Ectodermal cell (in vitro differentiated cells): ENCODE measurements at regions not wholly inside any gene's neighbourhood (a gene's known extent, or its start where the extent isn't known, plus 50 kb on each side); places are given as distances from the start of the nearest gene placed in this dataset.

Experiments used
- H3K27ac ChIP-seq: 2 replicates; pipeline ENCODE4 v1.7.0; 2013; ENCODE audit warnings: mild to moderate bottlenecking, low read depth, low read length; ENCODE audit not compliant: insufficient read depth, poor library complexity, severe bottlenecking
- H3K27me3 ChIP-seq: 2 replicates; pipeline ENCODE4 v1.7.0; 2013; ENCODE audit warnings: mild to moderate bottlenecking, low read length; ENCODE audit not compliant: insufficient read depth, control insufficient read depth, poor library complexity, severe bottlenecking
- H3K36me3 ChIP-seq: one replicate; pipeline ENCODE4 v1.7.0; 2013; ENCODE audit warnings: low read length; ENCODE audit not compliant: control insufficient read depth, insufficient read depth
- H3K4me1 ChIP-seq: one replicate; pipeline ENCODE4 v1.7.0; 2013; ENCODE audit warnings: low read length; ENCODE audit not compliant: control insufficient read depth, insufficient read depth
- H3K4me3 ChIP-seq: 2 replicates; pipeline ENCODE4 v1.7.0; 2013; ENCODE audit warnings: low read depth, low read length, control low read depth; ENCODE audit not compliant: insufficient read depth
- H3K9me3 ChIP-seq: 2 replicates; pipeline ENCODE4 v1.7.0; 2013; ENCODE audit warnings: mild to moderate bottlenecking, low read length, moderate library complexity; ENCODE audit not compliant: control insufficient read depth
- WGBS, 2 experiments: methylation state at CpG; one replicate each; pipeline ENCODE4 v1.1.7; 2013; ENCODE audit warnings: missing lambda C conversion rate in 2 of 2; 5-methylcytosine and 5-hydroxymethylcytosine counted together

DNA sequence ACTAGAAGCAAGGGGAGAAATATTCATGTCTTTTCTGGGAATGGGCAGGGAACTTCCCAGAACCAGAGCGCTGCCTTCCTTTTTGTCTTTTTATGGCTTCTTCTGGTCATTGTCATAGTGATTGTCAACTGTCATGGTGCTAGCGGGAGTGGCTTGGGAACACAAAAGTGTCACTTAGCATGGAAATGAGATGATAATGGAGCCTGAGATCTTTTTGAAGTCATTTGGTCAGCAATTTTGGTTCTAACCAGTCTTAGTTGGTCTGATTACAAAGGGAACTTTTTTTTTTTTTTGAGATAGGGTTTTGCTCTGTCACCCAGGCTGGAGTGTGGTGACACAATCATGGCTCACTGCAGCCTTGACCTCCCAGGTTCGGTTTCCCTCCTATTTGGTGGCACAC lies 62.7 kb upstream of the RPH3A start:
- H3K27ac ChIP-seq, result no peak overlapping the region
- no peaks in the 10 kb centered on the region for H3K9me3 ChIP-seq
- H3K4me3 ChIP-seq, result no peak overlapping the region
- H3K4me1 ChIP-seq, result no peaks in the 10 kb centered on the region
- no peaks in the 10 kb centered on the region for H3K36me3 ChIP-seq
- H3K27me3 ChIP-seq, result no peaks in the 10 kb centered on the region
- 91 to 94% methylated on average over 3 of the region's 3 CpGs for WGBS, 2 experiments

DNA sequence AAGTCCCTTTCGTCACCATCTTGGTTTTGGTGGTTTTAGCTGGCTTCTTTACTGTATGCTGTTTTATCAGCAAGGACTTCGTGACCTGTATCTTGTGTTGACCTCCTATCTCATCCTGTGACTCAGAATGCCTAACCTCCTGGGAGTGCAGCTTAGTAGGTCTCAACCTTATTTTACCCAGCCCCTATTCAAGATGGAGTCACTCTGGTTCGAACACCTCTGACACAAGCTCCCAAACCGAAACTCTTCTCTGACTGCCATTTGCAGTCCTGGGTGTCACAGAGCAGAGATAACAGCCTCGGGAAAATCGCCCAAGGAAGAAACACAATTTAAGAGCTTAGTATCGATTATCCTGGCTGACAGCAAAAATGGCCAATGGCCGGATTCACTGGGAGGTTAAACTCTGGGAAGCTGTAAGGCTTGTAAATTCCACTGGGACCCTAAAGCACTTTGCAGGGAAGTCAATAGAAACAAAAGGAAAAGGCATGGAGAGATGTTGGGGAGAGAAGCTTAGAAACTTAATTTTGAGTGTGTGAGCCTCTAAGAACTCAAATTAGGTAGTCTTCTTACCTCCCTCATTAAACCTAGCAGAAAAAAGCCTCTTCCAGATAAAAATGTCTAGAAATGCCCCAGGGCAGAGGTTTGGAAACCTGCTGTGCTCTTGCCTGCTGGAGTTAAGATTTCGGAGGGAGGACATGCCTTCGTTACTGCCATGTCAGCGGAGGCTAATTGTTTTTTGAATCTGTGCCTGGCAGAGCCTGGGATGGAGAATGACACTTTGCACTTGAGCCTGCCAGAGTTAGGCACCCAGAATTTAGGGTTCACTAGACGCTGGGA lies 56.5 kb upstream of the RPH3A start:
- WGBS, 2 experiments, result 80% methylated on average over 12 of the region's 12 CpGs
- H3K27ac ChIP-seq, result no peak overlapping the region

GRCh38 chr12:112738531-112738930 lies 53.0 kb upstream of the RPH3A start:
- H3K4me1 ChIP-seq, result peaks cover 9% of the 10 kb centered on the region
- no peak overlapping the region for H3K4me3 ChIP-seq
- H3K27me3 ChIP-seq, result no peaks in the 10 kb centered on the region
- H3K9me3 ChIP-seq, result no peaks in the 10 kb centered on the region
- H3K36me3 ChIP-seq, result no peaks in the 10 kb centered on the region
- no peak overlapping the region for H3K27ac ChIP-seq
- 78 to 79% methylated on average over 3 of the region's 3 CpGs for WGBS, 2 experiments

More for the DNA sequence above, 56.5 kb upstream of the RPH3A start:
- Histone ChIP-seq H3K36me3 (no peaks in the 10 kb centered on the region), H3K4me3 (no peak overlapping the region), H3K27me3 (no peaks in the 10 kb centered on the region), H3K4me1 (peaks cover 5% of the 10 kb centered on the region), H3K9me3 (no peaks in the 10 kb centered on the region)

DNA sequence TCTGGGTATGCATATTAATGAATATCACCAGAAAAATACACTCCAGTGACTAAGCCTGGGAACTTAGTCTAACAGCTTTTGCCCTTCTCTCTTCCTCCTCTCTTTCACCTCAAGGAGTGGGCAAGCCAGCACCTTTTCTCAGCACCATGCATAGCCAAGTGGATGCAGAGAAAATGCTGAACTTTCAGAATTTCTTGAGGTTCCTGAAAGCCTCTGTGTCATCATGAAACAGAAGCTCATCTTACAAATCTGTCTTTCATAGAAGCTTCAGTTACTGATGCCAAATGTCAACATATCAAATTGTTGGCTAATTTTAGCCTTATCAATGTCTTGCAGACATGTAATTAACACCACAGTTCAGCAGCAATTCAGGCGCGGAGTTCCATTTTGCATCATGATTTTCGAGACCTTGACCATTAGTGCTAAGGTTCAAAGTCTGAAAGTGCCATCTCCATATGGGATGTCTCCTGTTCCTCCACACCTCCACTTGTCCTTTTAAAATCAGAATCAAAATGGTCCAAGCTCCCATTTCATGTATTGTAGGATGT lies 51.1 kb upstream of the RPH3A start:
- Histone ChIP-seq H3K27ac (no peak overlapping the region), H3K27me3 (no peaks in the 10 kb centered on the region), H3K4me1 (peaks cover 4% of the 10 kb centered on the region), H3K9me3 (no peaks in the 10 kb centered on the region), H3K4me3 (no peak overlapping the region), H3K36me3 (no peaks in the 10 kb centered on the region)
- WGBS, 2 experiments, result 96 to 100% methylated on average over 3 of the region's 3 CpGs

GRCh38 chr12:112741106-112741505 lies 50.4 kb upstream of the RPH3A start:
- H3K9me3 ChIP-seq, result no peaks in the 10 kb centered on the region
- H3K27me3 ChIP-seq, result no peaks in the 10 kb centered on the region
- WGBS, 2 experiments, result 77 to 95% methylated on average over 2 of the region's 2 CpGs
- H3K4me3 ChIP-seq, result no peak overlapping the region
- H3K36me3 ChIP-seq, result no peaks in the 10 kb centered on the region
- H3K4me1 ChIP-seq, result peaks cover 4% of the 10 kb centered on the region
- H3K27ac ChIP-seq, result no peak overlapping the region
